Iris pigment epithelial cell (primary cell): ENCODE measurements at regions not wholly inside any gene's neighbourhood (a gene's known extent, or its start where the extent isn't known, plus 50 kb on each side); places are given as distances from the start of the nearest gene placed in this dataset.

Source experiments
- DNase-seq: peaks from one replicate; pipeline ENCODE4 v3.0.0-alpha.2; 2011; ENCODE audit warnings: low read depth

- no peak for DNase-seq
These were observed 64.4 kb downstream of the DIO2 start for GRCh38 chr14:80146941-80147340.

- peak; percentile 5 for DNase-seq
These were observed 74.9 kb downstream of the DIO2 start for GRCh38 chr14:80136358-80136757.

GRCh38 chr14:80135305-80136088, 75.8 kb downstream of the DIO2 start:
- DNase-seq, result no peak

GRCh38 chr14:80134321-80134720, 77.0 kb downstream of the DIO2 start:
- no peak for DNase-seq

GRCh38 chr14:80133457-80133856, 77.8 kb downstream of the DIO2 start:
- DNase-seq, result no peak

- no peak for DNase-seq
These were observed 83.8 kb downstream of the DIO2 start for GRCh38 chr14:80127466-80127865.

- DNase-seq, result no peak
These were observed 86.5 kb downstream of the DIO2 start for GRCh38 chr14:80124794-80125193.

- DNase-seq, result no peak
These were observed 93.4 kb downstream of the DIO2 start for GRCh38 chr14:80117876-80118275.

- no peak for DNase-seq
These were observed 95.1 kb downstream of the DIO2 start for GRCh38 chr14:80116157-80116556.

GRCh38 chr14:80110721-80111120, 100.6 kb downstream of the DIO2 start:
- no peak for DNase-seq

GRCh38 chr14:80109055-80109454, 102.2 kb downstream of the DIO2 start:
- DNase-seq, result no peak

GRCh38 chr14:80108430-80108829, 102.9 kb downstream of the DIO2 start:
- no peak for DNase-seq

GRCh38 chr14:80105488-80105994, 105.8 kb downstream of the DIO2 start:
- no peak for DNase-seq

GRCh38 chr14:80101835-80102234, 109.5 kb downstream of the DIO2 start:
- DNase-seq, result no peak

- no peak for DNase-seq
These were observed 110.6 kb downstream of the DIO2 start for GRCh38 chr14:80100681-80101080.

GRCh38 chr14:80095623-80096022, 115.7 kb downstream of the DIO2 start:
- peak; percentile 22 for DNase-seq

- DNase-seq, result no peak
These were observed 123.9 kb downstream of the DIO2 start for GRCh38 chr14:80087411-80087810.

GRCh38 chr14:80084196-80084595, 127.1 kb downstream of the DIO2 start:
- DNase-seq, result no peak

GRCh38 chr14:80080601-80081000, 130.7 kb downstream of the DIO2 start:
- DNase-seq, result no peak

GRCh38 chr14:80078501-80078900, 132.8 kb downstream of the DIO2 start:
- no peak for DNase-seq

GRCh38 chr14:80077262-80077661, 134.0 kb downstream of the DIO2 start:
- DNase-seq, result peak; percentile 10

- no peak for DNase-seq
These were observed 136.3 kb downstream of the DIO2 start for GRCh38 chr14:80074900-80075574.

- DNase-seq, result peak; percentile 51
These were observed 152.3 kb downstream of the DIO2 start for GRCh38 chr14:80059041-80059440.

GRCh38 chr14:80056497-80056801, 154.9 kb downstream of the DIO2 start:
- no peak for DNase-seq
